ENCODE measurements at regions not wholly inside any gene's neighbourhood (a gene's known extent, or its start where the extent isn't known, plus 50 kb on each side); places are given as distances from the start of the nearest gene placed in this dataset.
"Not testable (repeated sequence)": the region's sequence is repeated elsewhere in the genome, so short reads cannot be mapped to it uniquely, and the experiment has no call there.

- peak; percentile 53 for ATAC-seq
Observed at GRCh38 chr13:44048326-44048725, 168.6 kb downstream of the LACC1 start.

GRCh38 chr13:44049081-44049945, 169.6 kb downstream of the LACC1 start:
- intact Hi-C loops (cut with DNase I, micrococcal nuclease), result loop anchor here in 1 of 2 donors (10.0 kb wide), 1 partner anchor 145 kb away; no protein-coding TSS in a partner anchor
- DNase-seq, result no peak
- no peak for ATAC-seq

More at GRCh38 chr13:44048326-44048725, 168.6 kb downstream of the LACC1 start:
- no peak for DNase-seq
- intact Hi-C loops (cut with DNase I, micrococcal nuclease), result loop anchor here in 1 of 2 donors (10.0 kb wide), 1 partner anchor 144 kb away; no protein-coding TSS in a partner anchor

DNA sequence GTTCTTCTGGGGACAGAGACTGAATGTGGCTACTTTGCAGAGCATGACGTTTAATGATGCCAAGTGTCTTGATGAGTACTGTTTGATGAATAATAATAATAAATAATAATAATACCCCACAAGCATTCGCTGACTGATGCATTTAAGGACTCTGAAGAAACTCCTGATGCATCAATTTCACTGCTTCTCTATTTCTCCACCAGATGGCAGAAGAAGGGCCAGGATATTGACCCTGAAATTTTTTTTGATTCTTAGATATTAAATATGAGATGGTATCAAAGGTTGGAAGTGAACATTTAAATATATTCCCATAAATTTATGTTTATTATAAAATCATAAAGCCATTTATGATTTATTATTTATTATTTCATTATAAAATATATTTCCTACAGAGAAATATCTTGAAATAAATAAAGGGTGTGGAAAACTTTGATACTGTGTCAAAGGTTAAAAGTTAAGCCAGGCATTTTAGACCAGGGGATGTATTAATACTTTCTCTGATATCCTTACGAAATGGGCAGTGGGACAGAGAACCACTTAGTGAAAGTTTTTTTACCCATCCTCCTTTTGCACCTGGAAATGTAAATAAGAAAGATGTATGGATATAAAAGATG, 170.9 kb downstream of the LACC1 start:
- peak; percentile 51 for ATAC-seq
- DNase-seq, result no peak
- intact Hi-C loops (cut with DNase I, micrococcal nuclease), result loop anchor here in 1 of 2 donors (5.0 kb wide), 1 partner anchor 387 kb away; no protein-coding TSS in a partner anchor

DNA sequence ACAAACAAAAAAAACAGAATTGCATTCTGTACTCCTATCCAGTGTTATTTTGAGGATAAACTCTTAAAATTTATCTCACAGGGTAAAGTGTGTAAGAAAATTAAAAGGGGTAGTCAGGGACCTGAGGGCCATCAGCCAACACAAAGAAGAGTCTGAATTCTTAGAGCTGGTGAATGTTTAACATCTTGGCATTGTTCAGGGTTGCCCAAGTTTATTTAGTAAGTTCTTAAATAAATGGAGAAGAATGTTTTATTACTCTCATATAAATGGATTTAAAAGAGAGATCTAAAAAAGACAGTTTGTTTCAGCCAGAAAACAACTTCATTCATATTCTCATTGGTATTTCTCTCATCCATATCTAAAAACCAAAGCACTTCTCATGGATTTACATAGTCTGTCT, 171.7 kb downstream of the LACC1 start:
- DNase-seq (no peak), ATAC-seq (peak; percentile 77)
- intact Hi-C loops (cut with DNase I, micrococcal nuclease), result loop anchor here in 1 of 2 donors (5.0 kb wide), 1 partner anchor 386 kb away; no protein-coding TSS in a partner anchor

DNA sequence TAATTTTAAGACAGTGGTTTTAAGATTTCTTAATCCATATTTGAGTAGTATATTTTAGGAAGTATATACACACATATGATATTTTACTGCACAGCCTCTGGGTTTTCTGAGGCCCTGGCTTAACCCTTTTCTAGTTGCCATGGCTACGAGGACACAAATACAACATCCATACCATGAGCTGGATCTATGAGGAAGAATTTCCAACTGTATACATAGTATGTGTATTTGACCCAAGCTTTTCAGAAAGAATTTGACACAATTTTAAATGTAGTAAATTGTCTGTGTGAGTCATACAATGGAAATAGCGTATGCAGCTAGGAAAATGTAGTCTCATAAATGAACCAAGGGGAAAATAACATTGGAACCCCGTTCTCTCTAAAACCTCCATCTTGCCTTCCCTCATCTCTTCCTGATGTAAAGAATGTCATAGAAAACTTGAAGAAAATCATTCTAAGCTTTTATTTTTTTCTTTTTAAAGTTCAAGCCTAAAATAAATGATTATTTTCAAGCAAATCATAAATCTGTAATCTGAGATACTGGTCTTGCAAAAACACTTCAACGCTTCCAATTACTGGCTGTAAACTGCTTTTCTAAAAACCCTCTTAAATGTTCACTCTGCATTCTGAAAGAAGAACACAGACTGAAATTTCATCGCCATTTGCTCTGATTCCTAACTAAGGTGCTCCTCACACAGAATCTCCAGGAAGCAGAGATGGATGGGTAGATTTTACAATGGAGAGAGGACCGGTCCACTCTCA, 172.4 kb downstream of the LACC1 start:
- no peak for DNase-seq
- ATAC-seq, result peak; percentile 53
- intact Hi-C loops (cut with DNase I, micrococcal nuclease), result loop anchor here in 1 of 2 donors (5.0 kb wide), 1 partner anchor 385 kb away; no protein-coding TSS in a partner anchor

GRCh38 chr13:44052780-44053184, 173.1 kb downstream of the LACC1 start:
- DNase-seq (no peak), ATAC-seq (no peak)
- intact Hi-C loops (cut with DNase I, micrococcal nuclease), result loop anchor here in 1 of 2 donors (5.0 kb wide), 1 partner anchor 385 kb away; no protein-coding TSS in a partner anchor

GRCh38 chr13:44053208-44053607, 173.5 kb downstream of the LACC1 start:
- ATAC-seq (no peak), DNase-seq (no peak)
- intact Hi-C loops (cut with DNase I, micrococcal nuclease), result loop anchor here in 1 of 2 donors (5.0 kb wide), 1 partner anchor 384 kb away; no protein-coding TSS in a partner anchor

DNA sequence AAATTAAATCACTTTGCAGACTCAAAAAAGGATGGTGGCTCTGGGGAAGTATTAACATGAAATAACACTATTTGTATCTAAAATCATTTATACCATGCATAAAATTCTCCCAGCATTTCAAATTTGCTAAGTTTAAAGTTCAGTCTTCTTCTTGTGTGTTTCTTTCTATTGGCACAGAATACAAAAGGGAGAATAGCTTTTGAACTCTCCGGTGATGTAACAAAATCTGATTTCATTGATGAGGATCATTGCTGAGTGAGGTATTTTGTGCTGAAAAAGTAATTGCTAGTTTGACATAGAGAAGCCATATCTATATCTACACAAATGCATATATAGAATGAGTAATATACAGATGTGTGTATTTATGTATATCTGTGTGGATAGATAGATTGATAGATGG, 174.8 kb downstream of the LACC1 start:
- DNase-seq, result no peak
- intact Hi-C loops (cut with DNase I, micrococcal nuclease), result loop anchor here in 1 of 2 donors (5.0 kb wide), 1 partner anchor 383 kb away; no protein-coding TSS in a partner anchor
- no peak for ATAC-seq

DNA sequence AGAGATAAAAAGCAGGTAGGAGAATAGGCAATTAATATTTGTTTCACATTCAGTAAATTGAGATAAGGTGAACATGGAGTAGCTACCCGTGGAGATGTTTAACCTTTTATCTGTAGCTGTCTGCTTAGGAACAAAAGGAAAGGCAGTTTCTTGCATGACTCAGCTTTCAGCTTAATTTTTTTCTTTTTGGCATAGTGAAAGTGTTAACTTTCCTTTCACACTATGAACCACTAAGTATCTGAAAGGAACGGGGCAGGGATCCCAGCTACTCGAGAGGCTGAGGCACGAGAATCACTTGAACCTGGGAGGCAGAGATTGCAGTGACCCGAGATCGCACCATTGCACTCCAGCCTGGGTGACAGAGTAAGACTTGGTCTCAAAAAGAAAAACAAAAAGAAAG, 176.0 kb downstream of the LACC1 start:
- ATAC-seq; intact Hi-C loops (cut with DNase I, micrococcal nuclease): not testable (repeated sequence)

GRCh38 chr13:44058067-44058466, 178.4 kb downstream of the LACC1 start:
- DNase-seq, result no peak
- no peak for ATAC-seq
- intact Hi-C loops (cut with DNase I, micrococcal nuclease), result no loop called here

More for the DNA sequence above, 176.0 kb downstream of the LACC1 start:
- not testable (repeated sequence) for DNase-seq

GRCh38 chr13:44058624-44059215, 179.0 kb downstream of the LACC1 start:
- intact Hi-C loops (cut with DNase I, micrococcal nuclease), result no loop called here
- DNase-seq (no peak), ATAC-seq (no peak)

GRCh38 chr13:44061876-44062275, 182.2 kb downstream of the LACC1 start:
- ATAC-seq (no peak), DNase-seq (no peak)
- intact Hi-C loops (cut with DNase I, micrococcal nuclease), result no loop called here

DNA sequence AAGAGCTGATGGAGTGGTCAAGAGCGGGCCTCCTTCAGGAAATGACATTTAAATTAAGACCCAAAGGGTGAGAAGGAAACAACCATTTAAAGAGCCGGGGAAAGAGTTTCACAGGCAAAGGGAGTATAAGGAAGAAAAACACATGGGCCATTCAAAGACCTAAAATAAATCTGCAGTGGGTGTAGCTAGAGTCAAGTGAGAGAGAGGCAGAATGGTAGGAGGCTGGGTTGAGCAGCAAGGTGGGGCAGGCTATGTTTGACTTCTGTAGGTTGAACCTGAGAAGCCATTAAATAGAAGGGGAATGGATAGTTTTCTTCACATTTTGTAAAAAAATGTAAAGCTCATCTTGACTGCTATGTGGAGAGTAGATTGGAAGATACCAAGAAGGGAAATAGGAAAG, 183.8 kb downstream of the LACC1 start:
- DNase-seq, result no peak
- peak; percentile 92 for ATAC-seq
- intact Hi-C loops (cut with DNase I, micrococcal nuclease), result no loop called here

DNA sequence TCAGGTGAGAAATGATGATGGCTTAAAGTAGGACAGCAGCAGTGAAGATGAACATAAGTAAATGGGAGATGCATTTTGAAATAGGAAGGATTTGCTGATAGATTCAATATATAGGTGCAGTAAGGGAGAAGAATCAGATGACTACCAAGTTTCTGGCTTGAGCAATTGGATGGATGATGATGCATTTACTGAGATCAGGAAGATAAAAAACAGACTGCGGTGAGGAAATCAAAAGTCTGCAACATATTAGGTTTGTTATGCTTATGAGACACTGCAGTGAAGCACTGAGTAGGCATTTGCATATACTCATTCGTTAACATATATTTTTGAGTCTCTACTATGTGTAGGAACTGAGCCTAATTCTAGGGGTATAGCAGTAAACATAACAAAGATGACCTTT, 184.2 kb downstream of the LACC1 start:
- DNase-seq (no peak), ATAC-seq (no peak)
- intact Hi-C loops (cut with DNase I, micrococcal nuclease), result no loop called here

- intact Hi-C loops (cut with DNase I, micrococcal nuclease), result no loop called here
- no peak for DNase-seq
- ATAC-seq, result no peak
Observed at GRCh38 chr13:44064357-44064756, 184.7 kb downstream of the LACC1 start.

- intact Hi-C loops (cut with DNase I, micrococcal nuclease), result no loop called here
- DNase-seq (no peak), ATAC-seq (no peak)
Observed at GRCh38 chr13:44068169-44068568, 188.5 kb downstream of the LACC1 start.

GRCh38 chr13:44068737-44069136, 189.0 kb downstream of the LACC1 start:
- ATAC-seq (no peak), DNase-seq (no peak)
- intact Hi-C loops (cut with DNase I, micrococcal nuclease), result no loop called here

DNA sequence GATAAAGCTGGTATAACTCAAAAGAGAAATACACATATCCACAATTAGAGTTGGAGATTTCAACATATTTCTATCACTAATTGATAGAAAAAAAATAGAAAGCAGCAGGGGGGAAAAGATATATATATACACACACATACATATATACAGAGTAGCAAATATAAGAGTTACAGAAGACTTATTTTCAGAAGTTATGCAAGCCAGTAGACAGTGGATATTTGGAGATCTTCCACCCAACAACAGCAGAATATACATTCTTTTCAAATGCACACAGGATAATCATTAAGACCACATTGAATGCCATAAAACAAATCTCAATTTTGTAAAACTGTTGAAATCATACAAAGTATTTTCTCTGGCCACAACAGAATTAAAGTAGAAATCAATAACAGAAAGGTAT, 192.8 kb downstream of the LACC1 start:
- ATAC-seq (no peak), DNase-seq (no peak)
- intact Hi-C loops (cut with DNase I, micrococcal nuclease), result no loop called here

DNA sequence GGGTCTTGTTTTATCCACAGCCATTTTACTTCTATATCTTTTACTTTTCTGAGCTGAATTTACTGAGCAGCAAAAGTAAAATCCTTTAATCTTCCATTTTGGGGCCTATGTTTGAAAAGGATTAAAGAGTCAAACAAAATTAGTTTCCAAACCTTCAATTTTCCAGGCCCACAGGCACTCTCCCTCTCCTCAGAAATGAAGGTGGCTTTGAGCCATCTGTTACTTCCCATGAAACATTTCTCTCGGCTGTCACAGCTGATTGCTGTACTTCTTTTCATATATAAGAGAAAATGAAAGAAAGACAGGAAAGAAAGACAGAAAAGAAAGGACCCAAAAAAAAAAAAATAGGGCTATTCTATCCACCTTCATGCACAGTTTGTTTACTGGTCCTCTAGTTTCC, 194.9 kb downstream of the LACC1 start:
- DNase-seq (no peak), ATAC-seq (no peak)
- intact Hi-C loops (cut with DNase I, micrococcal nuclease), result no loop called here
